Keratinocyte (primary cell): ENCODE measurements at regions not wholly inside any gene's neighbourhood (a gene's known extent, or its start where the extent isn't known, plus 50 kb on each side); places are given as distances from the start of the nearest gene placed in this dataset.

Experiments used
- DNase-seq: peaks from one replicate; pipeline ENCODE4 v3.0.0-alpha.2; 2011; ENCODE audit warnings: low read depth, missing footprints, low spot score
- FAIRE-seq: peaks from 2 replicates; lab custom pipeline; 2011; peaks lifted over from hg19 to GRCh38; lab: Jason Lieb, UNC
- H2AFZ ChIP-seq: 2 replicates; pipeline ENCODE4 v1.6.0; 2012; ENCODE audit warnings: low read length, control low read depth, inconsistent platforms; ENCODE audit not compliant: control insufficient read depth
- H3K27ac ChIP-seq: 2 replicates; pipeline ENCODE4 v1.5.1; 2011; ENCODE audit warnings: low read length; ENCODE audit not compliant: control insufficient read depth, insufficient read depth
- H3K27me3 ChIP-seq: 3 replicates; pipeline ENCODE4 v1.6.0; 2011; ENCODE audit warnings: low read length; ENCODE audit not compliant: control insufficient read depth, insufficient read depth; ENCODE audit errors: extremely low read depth
- H3K36me3 ChIP-seq, 2 experiments: 2 replicates in 1 of 2; 3 replicates in 1 of 2; pipeline ENCODE4 v1.5.1; 2011; ENCODE audit warnings: low read length in 2 of 2, mild to moderate bottlenecking in 1 of 2; ENCODE audit not compliant: control insufficient read depth in 2 of 2, insufficient read depth in 2 of 2; ENCODE audit errors: extremely low read depth in 1 of 2
- H3K4me1 ChIP-seq: 3 replicates; pipeline ENCODE4 v1.5.1; 2011; ENCODE audit warnings: low read length; ENCODE audit not compliant: control insufficient read depth, insufficient read depth; ENCODE audit errors: extremely low read depth
- H3K4me2 ChIP-seq: 3 replicates; pipeline ENCODE4 v1.6.0; 2011; ENCODE audit warnings: low read depth, low read length; ENCODE audit not compliant: control insufficient read depth, insufficient read depth; ENCODE audit errors: extremely low read depth
- H3K4me3 ChIP-seq, 3 experiments: fragments of 200-600 bp in 1 of 3; sonication (generic) in 1 of 3; 2 replicates in 2 of 3; 3 replicates in 1 of 3; pipeline ENCODE4 v1.5.1; 2011 to 2016; ENCODE audit warnings: low read length in 3 of 3, mild to moderate bottlenecking in 3 of 3, control low read depth in 2 of 3, inconsistent platforms in 1 of 3, low read depth in 1 of 3, mixed read lengths in 1 of 3, mixed run types in 1 of 3, moderate library complexity in 1 of 3; ENCODE audit not compliant: control insufficient read depth in 2 of 3, insufficient read depth in 2 of 3; ENCODE audit errors: extremely low read depth in 1 of 3
- H3K79me2 ChIP-seq: 2 replicates; pipeline ENCODE4 v1.6.0; 2012; ENCODE audit warnings: low read length; ENCODE audit not compliant: control insufficient read depth, insufficient read depth
- H3K9ac ChIP-seq: 3 replicates; pipeline ENCODE4 v1.6.0; 2011; ENCODE audit warnings: low read length; ENCODE audit not compliant: control insufficient read depth, insufficient read depth; ENCODE audit errors: extremely low read depth
- H3K9me1 ChIP-seq: 3 replicates; pipeline ENCODE4 v1.6.0; 2011; ENCODE audit warnings: low read length; ENCODE audit not compliant: control insufficient read depth, insufficient read depth; ENCODE audit errors: extremely low read depth
- H3K9me3 ChIP-seq: 2 replicates; pipeline ENCODE4 v1.5.1; 2012; ENCODE audit warnings: low read depth, low read length; ENCODE audit not compliant: control insufficient read depth
- H4K20me1 ChIP-seq: 3 replicates; pipeline ENCODE4 v1.6.0; 2011; ENCODE audit warnings: low read length; ENCODE audit not compliant: control insufficient read depth, insufficient read depth; ENCODE audit errors: extremely low read depth
- EZH2 ChIP-seq: IDR thresholded peaks from one replicate; pipeline ENCODE4 v1.6.1; 2012; ENCODE audit warnings: inconsistent platforms, mild to moderate bottlenecking, low read length, moderate library complexity
- dilution Hi-C: fragments of 300-500 bp; cut with MboI; formaldehyde crosslinking; loops from one replicate; pipeline ENCODE4 v1.7.0; 2020; ENCODE audit warnings: low sequenced_read_pairs; ENCODE audit not compliant: extremely low pct_ligation_motif_present
- TF ChIP-seq, protein P1 (sequence below), 3 experiments: IDR thresholded peaks in 1 of 3; conservative IDR thresholded peaks in 1 of 3; optimal IDR thresholded peaks in 1 of 3; 2 replicates in 2 of 3; 3 replicates in 1 of 3; pipeline versions ENCODE3 to v1.5.1; 2011; ENCODE audit warnings: low read length in 3 of 3, mild to moderate bottlenecking in 3 of 3, moderate library complexity in 2 of 3, control low read depth in 1 of 3, inconsistent platforms in 1 of 3; ENCODE audit not compliant: insufficient read depth in 2 of 3; ENCODE audit errors: extremely low read depth in 1 of 3

DNA sequence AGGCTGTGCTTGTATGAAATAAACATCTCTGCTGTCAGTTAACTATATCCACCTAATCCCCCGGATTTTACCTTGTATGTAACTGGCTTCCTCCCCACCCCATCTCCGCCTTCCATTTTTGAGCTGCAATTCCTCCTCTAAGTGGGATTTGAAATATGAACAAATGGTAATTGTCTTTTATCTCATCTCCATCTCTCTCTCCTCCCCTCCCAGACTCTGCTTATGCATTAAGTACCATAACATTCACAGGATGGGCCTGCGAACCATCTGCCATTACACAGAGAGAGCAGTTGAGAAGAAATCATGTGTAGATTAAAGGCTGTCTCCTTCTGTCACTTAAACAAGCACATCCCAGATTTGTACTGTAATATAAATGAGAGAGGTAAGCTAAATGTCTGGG lies 1169.9 kb downstream of the TYW1 start:
- no peaks in the 10 kb centered on the region for H4K20me1 ChIP-seq
- FAIRE-seq (no peak), DNase-seq (no peak)
- no peaks in the 10 kb centered on the region for H3K36me3 ChIP-seq
- H3K4me3 ChIP-seq = no peak overlapping the region
- H2AFZ ChIP-seq = no peak overlapping the region
- H3K4me2 ChIP-seq = no peak overlapping the region
- H3K4me1 ChIP-seq = no peaks in the 10 kb centered on the region
- no peaks in the 10 kb centered on the region for H3K79me2 ChIP-seq
- H3K27ac ChIP-seq = no peak overlapping the region
- no peak overlapping the region for H3K9ac ChIP-seq
- dilution Hi-C loops = no loop called here
- no peaks in the 10 kb centered on the region for H3K9me1 ChIP-seq
- TF ChIP-seq EZH2 = no peak
- TF ChIP-seq, protein P1, sequence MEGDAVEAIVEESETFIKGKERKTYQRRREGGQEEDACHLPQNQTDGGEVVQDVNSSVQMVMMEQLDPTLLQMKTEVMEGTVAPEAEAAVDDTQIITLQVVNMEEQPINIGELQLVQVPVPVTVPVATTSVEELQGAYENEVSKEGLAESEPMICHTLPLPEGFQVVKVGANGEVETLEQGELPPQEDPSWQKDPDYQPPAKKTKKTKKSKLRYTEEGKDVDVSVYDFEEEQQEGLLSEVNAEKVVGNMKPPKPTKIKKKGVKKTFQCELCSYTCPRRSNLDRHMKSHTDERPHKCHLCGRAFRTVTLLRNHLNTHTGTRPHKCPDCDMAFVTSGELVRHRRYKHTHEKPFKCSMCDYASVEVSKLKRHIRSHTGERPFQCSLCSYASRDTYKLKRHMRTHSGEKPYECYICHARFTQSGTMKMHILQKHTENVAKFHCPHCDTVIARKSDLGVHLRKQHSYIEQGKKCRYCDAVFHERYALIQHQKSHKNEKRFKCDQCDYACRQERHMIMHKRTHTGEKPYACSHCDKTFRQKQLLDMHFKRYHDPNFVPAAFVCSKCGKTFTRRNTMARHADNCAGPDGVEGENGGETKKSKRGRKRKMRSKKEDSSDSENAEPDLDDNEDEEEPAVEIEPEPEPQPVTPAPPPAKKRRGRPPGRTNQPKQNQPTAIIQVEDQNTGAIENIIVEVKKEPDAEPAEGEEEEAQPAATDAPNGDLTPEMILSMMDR (optimal IDR thresholded peaks at IDR 0.05 in 1 of 3, IDR thresholded peaks at IDR 0.05 in 1 of 3, conservative IDR thresholded peaks at IDR 0.05 in 1 of 3; ENCODE audit: extremely low read depth in 1 of 3, insufficient read depth in 2 of 3, low read length in 3 of 3) = no peak
- H3K9me3 ChIP-seq = no peaks in the 10 kb centered on the region
- no peaks in the 10 kb centered on the region for H3K27me3 ChIP-seq

DNA sequence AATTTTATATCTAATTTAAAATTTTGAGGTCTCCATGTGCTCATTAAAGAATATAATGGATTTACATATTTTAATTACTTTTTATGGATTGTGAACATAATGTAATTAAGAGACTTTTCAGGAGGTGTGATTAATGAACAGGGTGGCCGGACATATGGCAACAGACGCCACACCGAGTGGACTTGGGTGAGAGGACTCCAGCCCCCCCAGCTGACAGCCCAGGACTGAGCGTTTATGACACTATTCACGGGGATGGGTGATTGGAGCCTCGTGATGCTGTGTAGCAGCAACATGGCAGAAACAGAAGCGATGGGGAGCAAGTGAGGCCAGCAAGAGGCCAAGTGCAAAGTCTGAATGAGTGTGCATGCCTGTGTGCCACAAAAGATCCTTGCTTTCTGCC lies 1176.9 kb downstream of the TYW1 start:
- TF ChIP-seq EZH2 = no peak
- TF ChIP-seq, protein P1 (optimal IDR thresholded peaks at IDR 0.05 in 1 of 3, IDR thresholded peaks at IDR 0.05 in 1 of 3, conservative IDR thresholded peaks at IDR 0.05 in 1 of 3; ENCODE audit: extremely low read depth in 1 of 3, insufficient read depth in 2 of 3, low read length in 3 of 3) = no peak
- H3K9me1 ChIP-seq = no peaks in the 10 kb centered on the region
- H4K20me1 ChIP-seq = no peaks in the 10 kb centered on the region
- no peaks in the 10 kb centered on the region for H3K36me3 ChIP-seq
- no peak overlapping the region for H3K9ac ChIP-seq
- no peak for FAIRE-seq
- no peaks in the 10 kb centered on the region for H3K9me3 ChIP-seq
- dilution Hi-C loops = no loop called here
- no peak overlapping the region for H3K4me2 ChIP-seq
- no peak overlapping the region for H3K4me3 ChIP-seq
- no peak overlapping the region for H3K27ac ChIP-seq
- H3K4me1 ChIP-seq = no peaks in the 10 kb centered on the region
- H3K79me2 ChIP-seq = no peaks in the 10 kb centered on the region
- DNase-seq = no peak
- no peak overlapping the region for H2AFZ ChIP-seq
- no peaks in the 10 kb centered on the region for H3K27me3 ChIP-seq
